ES-I3 (cell line): ENCODE measurements at regions not wholly inside any gene's neighbourhood (a gene's known extent, or its start where the extent isn't known, plus 50 kb on each side); places are given as distances from the start of the nearest gene placed in this dataset.

Source experiments
- H3K36me3 ChIP-seq: 2 replicates; pipeline ENCODE4 v1.6.1; 2013; ENCODE audit warnings: mild to moderate bottlenecking, low read length, control low read depth, moderate library complexity; ENCODE audit not compliant: insufficient read depth
- H3K4me1 ChIP-seq: 2 replicates; pipeline ENCODE4 v1.6.1; 2013; ENCODE audit warnings: mild to moderate bottlenecking, control low read depth, low read length; ENCODE audit not compliant: insufficient read depth
- H3K9ac ChIP-seq: 2 replicates; pipeline ENCODE4 v1.6.1; 2013; ENCODE audit warnings: low read depth, mild to moderate bottlenecking, low read length, moderate library complexity
- H3K9me3 ChIP-seq: 2 replicates; pipeline ENCODE4 v1.6.1; 2013; ENCODE audit warnings: mild to moderate bottlenecking, low read length, moderate library complexity; ENCODE audit not compliant: control insufficient read depth, insufficient read depth

GRCh38 chr18:3328532-3328931 lies 66.6 kb downstream of the MYL12B start:
- H3K9ac ChIP-seq, result no peak overlapping the region
- H3K9me3 ChIP-seq, result no peaks in the 10 kb centered on the region; the same call in 1 of the 2 replicates
- no peaks in the 10 kb centered on the region for H3K36me3 ChIP-seq
- peaks cover 11% of the 10 kb centered on the region for H3K4me1 ChIP-seq

DNA sequence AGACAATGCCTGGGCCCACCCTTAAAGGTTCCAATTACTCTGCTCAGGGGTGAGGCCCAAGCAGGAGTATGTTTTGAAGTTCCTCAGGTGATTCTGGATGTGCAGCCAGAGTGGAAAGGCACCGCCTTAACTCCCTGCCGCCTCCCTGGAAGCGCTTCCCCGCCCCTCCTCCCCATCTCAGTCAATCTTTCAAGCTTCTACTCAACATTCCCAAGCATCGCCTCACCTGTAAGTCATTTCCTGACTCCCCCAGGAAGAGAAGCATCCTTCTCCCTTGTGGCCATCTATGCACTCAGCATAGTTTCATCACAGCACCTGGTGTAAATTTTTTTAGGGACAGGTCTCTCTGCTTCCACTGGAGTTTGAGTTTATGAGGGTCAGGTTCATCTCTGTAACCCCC lies 67.5 kb downstream of the MYL12B start:
- H3K4me1 ChIP-seq, result 0 out of 2 replicates have a peak, but pooled peaks cover 4% of the 10 kb centered on the region
- H3K36me3 ChIP-seq, result no peaks in the 10 kb centered on the region
- no peaks in the 10 kb centered on the region; the same call in 1 of the 2 replicates for H3K9me3 ChIP-seq
- H3K9ac ChIP-seq, result no peak overlapping the region

DNA sequence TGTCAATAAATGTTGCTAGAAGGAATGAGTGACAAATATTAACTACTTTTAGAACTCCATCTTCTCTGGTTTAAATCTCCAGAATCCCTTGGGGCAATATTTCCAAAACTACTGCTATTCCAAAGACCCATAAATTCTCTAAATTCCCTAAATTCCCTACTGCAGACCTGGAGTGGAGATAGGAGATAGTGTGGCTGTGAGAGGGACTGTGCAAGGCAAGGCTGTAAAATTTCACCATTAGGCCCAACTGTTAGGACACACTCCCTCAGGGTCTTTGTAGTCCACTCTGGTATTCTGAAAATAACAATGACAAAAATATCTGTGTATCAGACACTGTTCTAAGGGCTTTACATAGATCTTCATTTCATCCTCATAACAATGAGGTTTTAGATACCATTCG lies 67.9 kb downstream of the MYL12B start:
- H3K36me3 ChIP-seq, result no peaks in the 10 kb centered on the region
- H3K9ac ChIP-seq, result no peak overlapping the region
- H3K4me1 ChIP-seq, result 0 out of 2 replicates have a peak, but pooled peaks cover 4% of the 10 kb centered on the region
- H3K9me3 ChIP-seq, result no peaks in the 10 kb centered on the region; the same call in 1 of the 2 replicates

- Histone ChIP-seq H3K9me3 (no peaks in the 10 kb centered on the region; the same call in 1 of the 2 replicates), H3K4me1 (0 out of 2 replicates have a peak, but pooled peaks cover 4% of the 10 kb centered on the region), H3K9ac (no peak overlapping the region), H3K36me3 (no peaks in the 10 kb centered on the region)
Observed at GRCh38 chr18:3330622-3331021, 68.7 kb downstream of the MYL12B start.

DNA sequence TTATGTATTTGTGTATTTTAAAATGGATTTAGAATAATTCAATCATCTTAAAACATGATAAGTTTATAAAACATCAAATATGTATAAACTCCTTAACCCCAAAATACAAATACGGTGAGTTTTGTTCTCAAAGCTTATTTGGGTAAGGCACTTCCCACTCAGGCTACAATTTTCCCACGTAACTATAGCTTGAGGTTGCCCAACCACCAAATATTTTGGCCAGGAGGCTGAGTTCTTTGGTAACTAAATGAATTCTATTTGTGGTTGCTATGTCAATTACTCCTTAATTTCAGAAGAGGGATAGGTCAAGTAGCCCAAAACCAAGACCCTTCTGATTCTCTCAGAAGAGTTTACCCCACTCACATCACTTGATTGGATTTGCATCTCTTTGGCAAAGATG lies 70.4 kb downstream of the MYL12B start:
- Histone ChIP-seq H3K36me3 (no peaks in the 10 kb centered on the region), H3K9ac (no peak overlapping the region), H3K9me3 (no peaks in the 10 kb centered on the region; the same call in 1 of the 2 replicates), H3K4me1 (0 out of 2 replicates have a peak, but pooled peaks cover 4% of the 10 kb centered on the region)

DNA sequence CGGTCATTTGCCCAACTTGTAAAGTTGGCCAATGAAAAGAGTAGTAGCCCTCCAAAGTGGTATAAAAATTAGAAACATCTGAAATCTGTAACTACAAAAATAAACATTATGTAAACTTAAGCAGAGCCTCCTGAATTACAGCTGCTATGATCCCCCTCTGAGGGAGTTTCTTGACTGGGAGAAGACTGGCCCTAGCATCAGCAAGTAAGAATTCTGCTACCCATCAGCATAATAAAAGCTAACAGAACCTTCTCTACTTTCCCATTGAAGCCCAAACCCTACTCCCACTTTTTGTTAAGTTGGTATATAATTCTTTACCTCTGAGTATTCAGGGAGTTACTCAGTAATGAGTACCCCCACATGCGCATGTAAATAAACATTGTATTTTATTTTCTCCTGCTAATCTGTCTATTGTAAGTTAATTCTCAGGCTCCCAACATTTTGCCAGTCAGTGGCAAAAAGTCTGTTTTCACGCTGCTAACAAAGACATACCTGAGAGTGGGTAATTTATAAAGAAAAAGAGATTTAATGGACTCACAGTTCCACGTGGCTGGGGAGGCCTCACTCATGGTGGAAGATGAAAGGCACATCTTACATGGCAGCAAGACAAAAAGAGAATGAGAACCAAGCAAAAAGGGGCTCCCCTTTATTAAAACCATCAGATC lies 71.3 kb downstream of the MYL12B start:
- no peaks in the 10 kb centered on the region; the same call in 1 of the 2 replicates for H3K9me3 ChIP-seq
- no peaks in the 10 kb centered on the region for H3K36me3 ChIP-seq
- no peak overlapping the region for H3K9ac ChIP-seq
- 0 out of 2 replicates have a peak, but pooled peaks cover 4% of the 10 kb centered on the region for H3K4me1 ChIP-seq

- Histone ChIP-seq H3K9ac (no peak overlapping the region), H3K4me1 (0 out of 2 replicates have a peak, but pooled peaks cover 4% of the 10 kb centered on the region), H3K9me3 (no peaks in the 10 kb centered on the region; the same call in 1 of the 2 replicates), H3K36me3 (no peaks in the 10 kb centered on the region)
Observed at GRCh38 chr18:3333721-3334386, 71.9 kb downstream of the MYL12B start.

DNA sequence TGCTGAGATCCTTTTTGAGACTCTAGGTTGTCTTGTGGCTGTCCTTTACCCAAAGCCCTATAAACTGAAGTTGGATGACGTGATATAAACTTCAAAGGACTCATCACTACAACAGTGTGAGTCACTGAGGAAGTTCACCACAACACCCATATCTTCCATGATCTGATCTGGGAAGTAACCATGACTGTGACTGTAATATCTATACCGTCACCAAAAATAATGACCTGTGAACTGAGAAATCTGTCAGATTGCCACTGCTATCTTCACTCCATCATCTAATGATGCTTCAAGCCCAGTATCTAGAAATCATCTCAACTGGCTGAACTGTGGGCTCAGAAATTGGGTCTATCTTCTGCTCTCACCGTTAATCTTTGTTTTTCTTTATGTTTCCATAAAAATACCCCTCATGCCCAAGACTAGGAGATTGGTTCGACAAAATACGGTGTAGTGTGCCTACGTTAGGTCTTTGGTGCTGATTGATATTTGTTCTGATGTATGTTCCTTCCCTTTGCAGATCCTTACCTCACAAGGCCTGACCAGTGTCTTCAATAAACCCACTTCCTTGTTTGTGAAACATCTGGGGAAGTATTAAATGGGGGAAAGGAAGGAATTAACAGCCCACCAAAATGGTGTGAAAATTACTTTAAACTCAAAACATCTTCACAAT lies 78.2 kb downstream of the MYL12B start:
- H3K4me1 ChIP-seq, result peaks cover 4% of the 10 kb centered on the region; the same call in 1 of the 2 replicates
- no peaks in the 10 kb centered on the region; the same call in 1 of the 2 replicates for H3K9me3 ChIP-seq
- no peak overlapping the region for H3K9ac ChIP-seq
- no peaks in the 10 kb centered on the region for H3K36me3 ChIP-seq

DNA sequence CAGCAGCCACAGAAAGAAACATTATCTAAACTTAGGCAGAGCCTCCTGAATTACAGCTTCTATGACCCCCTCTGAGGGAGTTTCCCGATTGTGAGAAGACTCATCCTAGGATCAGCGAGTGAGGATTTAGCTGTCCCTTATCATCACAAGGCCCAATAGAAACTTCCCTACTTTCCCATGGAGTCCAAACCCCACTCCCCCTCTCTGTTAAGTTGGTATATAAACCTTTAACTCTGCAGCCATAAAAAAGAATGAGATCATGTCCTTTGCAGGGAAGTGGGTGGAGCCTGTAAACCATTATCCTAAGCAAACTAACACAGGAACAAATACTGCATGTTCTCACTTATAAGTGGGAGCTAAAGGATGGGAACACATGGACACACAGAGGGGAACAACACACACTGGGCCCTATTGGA lies 78.8 kb downstream of the MYL12B start:
- Histone ChIP-seq H3K9me3 (no peaks in the 10 kb centered on the region; the same call in 1 of the 2 replicates), H3K36me3 (no peaks in the 10 kb centered on the region), H3K9ac (no peak overlapping the region)

DNA sequence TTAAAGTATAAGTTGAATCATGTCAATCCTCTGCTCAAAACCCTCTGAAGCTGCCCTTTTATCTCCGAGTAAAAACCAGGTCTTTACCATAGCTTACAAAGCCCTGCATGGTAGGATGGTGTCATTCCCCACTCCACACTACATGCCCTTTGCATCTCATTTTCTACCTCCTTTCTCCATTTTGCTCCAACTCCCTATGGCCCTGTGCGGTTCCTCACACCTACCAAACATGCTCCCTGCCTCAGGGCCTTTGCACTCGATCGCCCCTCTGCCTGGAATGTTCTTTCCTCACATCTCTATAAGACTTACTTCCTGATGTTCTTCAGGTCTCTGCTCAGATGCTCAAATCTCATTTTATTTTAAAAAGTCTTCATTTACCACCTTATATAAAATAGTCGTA lies 80.7 kb downstream of the MYL12B start:
- Histone ChIP-seq H3K9ac (no peak overlapping the region), H3K9me3 (no peaks in the 10 kb centered on the region; the same call in 1 of the 2 replicates), H3K36me3 (no peaks in the 10 kb centered on the region), H3K4me1 (peaks cover 4% of the 10 kb centered on the region; the same call in 1 of the 2 replicates)

More for the DNA sequence above, 78.8 kb downstream of the MYL12B start:
- peaks cover 4% of the 10 kb centered on the region; the same call in 1 of the 2 replicates for H3K4me1 ChIP-seq

GRCh38 chr18:3345452-3345851 lies 83.5 kb downstream of the MYL12B start:
- H3K4me1 ChIP-seq, result peaks cover 6% of the 10 kb centered on the region
- no peaks in the 10 kb centered on the region; the same call in 1 of the 2 replicates for H3K9me3 ChIP-seq
- H3K36me3 ChIP-seq, result no peaks in the 10 kb centered on the region
- no peak overlapping the region for H3K9ac ChIP-seq

GRCh38 chr18:3345885-3346284 lies 84.0 kb downstream of the MYL12B start:
- no peak overlapping the region for H3K9ac ChIP-seq
- peaks cover 9% of the 10 kb centered on the region for H3K4me1 ChIP-seq
- H3K36me3 ChIP-seq, result no peaks in the 10 kb centered on the region
- no peaks in the 10 kb centered on the region; the same call in 1 of the 2 replicates for H3K9me3 ChIP-seq

DNA sequence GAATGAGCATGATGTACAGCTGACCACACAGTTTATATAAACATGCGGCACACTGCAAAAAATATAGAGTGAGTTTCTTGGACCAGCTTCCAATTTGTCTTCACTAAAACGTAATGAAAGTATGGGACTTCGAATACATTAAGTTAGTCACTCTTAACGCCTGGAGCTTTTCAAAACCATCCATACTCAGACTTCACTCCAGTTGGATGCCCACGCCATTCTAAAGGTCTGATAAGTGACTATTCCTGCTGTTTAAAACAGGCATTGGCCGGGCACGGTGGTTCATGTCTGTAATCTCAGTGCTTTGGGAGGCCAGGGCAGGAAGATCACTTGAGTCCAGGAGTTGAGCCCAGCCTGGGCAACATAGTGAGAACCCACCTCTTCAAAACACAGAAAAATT lies 84.6 kb downstream of the MYL12B start:
- H3K9me3 ChIP-seq, result no peaks in the 10 kb centered on the region; the same call in 1 of the 2 replicates
- H3K4me1 ChIP-seq, result peaks cover 12% of the 10 kb centered on the region
- no peak overlapping the region for H3K9ac ChIP-seq
- H3K36me3 ChIP-seq, result no peaks in the 10 kb centered on the region

DNA sequence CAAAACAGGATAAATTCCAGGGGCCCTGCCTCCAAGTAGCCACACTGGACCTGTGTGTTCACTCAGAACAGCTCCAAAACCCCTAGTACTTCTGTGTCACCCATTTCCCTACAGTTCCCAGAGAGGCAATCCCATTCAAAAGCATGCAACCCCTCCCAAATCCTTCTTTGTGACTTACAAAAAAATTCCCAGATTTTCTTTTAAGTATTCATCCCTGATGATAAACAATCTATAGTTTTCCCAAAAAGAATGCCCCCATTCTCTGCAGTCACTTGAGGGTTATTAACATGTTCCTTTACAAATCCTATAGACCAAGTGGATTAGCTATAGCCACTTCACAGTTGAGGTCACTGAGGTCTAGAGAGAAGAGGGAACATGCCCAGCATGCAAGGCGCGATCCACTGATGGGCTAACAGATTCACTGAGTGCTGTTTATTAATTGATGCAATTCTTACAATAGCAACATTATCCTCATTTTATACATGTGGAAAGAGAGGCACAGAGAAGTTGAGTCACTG lies 85.4 kb downstream of the MYL12B start:
- H3K9ac ChIP-seq, result no peak overlapping the region
- H3K36me3 ChIP-seq, result no peaks in the 10 kb centered on the region
- peaks cover 14% of the 10 kb centered on the region for H3K4me1 ChIP-seq
- no peaks in the 10 kb centered on the region; the same call in 1 of the 2 replicates for H3K9me3 ChIP-seq
